ENCODE measurements at regions not wholly inside any gene's neighbourhood (a gene's known extent, or its start where the extent isn't known, plus 50 kb on each side); places are given as distances from the start of the nearest gene placed in this dataset.
"Not testable (repeated sequence)": the region's sequence is repeated elsewhere in the genome, so short reads cannot be mapped to it uniquely, and the experiment has no call there.

DNA sequence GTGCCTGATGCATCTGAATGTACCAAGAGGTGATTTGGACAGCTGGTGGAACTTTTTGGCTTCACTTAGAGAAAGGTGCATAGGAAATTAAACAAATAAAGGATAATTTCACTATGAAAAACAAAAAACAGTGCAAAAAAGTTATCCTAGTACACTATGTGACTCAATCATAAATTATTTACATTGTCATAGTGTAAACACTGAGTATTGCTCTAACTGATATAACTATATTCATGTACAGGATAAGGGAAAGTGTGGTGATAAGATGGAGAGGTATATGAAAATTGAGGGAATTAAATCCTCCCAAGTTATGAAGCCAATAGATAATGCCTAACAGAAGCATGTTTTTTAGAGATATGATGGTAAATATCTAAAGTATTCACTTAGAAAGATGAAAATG lies 50.2 kb upstream of the CPNE4 start:
- DNase-seq = no peak

DNA sequence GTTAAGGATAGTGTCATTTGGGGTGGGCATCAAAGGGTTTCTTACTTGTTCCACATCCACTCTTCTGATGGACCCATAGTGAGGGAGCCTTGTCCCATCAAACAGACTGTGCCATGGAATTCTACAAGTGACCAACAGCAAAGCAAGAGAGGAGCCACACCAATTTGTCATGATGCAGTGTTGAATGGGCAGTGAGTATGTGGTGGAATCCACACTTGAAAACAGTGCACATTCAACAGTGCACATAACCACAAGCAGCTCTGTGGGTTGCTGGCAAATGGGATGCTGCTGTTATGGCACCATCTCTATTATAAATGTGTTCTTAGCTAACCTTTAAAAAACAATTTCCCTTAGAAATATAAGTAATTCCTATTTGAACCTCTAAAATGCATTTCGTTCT lies 52.5 kb upstream of the CPNE4 start:
- DNase-seq = no peak

DNA sequence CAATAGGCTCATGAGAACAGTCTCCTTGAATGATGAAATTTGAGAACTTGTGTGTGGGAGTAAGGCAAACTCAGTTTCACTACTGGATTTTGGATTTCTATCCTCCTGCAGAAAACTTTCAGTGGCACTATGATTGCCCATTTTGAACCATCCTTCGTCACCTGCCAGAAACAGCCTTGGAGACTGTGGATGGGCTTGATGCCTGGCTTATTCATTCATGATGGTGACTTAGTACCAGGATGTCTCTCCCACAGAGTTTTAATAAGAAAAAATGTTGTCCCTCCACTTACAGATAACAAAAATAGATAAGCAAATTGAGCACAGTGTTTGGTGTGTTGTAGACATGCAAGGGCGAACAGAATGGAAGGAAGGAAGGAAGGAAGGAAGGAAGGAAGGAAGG lies 53.5 kb upstream of the CPNE4 start:
- no peak for DNase-seq

DNA sequence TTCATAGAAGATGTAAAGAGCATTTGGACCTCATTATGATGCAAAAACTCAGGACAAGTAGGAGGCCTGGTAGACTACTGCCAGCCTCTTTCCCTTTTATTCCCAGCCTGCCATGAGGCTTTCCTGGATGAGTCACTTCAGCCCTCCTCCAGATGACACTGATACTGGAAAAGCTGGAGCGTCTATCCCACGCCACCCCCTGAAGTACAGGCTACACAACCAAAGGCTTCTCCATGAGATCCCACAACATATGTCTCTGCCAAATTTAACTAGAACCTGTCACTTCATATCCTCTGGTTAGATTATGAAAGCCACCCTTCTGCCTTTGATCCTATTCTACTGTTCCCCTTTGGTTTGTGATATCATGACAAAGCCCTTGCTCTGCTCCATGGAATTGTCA lies 56.1 kb upstream of the CPNE4 start:
- no peak for DNase-seq

DNA sequence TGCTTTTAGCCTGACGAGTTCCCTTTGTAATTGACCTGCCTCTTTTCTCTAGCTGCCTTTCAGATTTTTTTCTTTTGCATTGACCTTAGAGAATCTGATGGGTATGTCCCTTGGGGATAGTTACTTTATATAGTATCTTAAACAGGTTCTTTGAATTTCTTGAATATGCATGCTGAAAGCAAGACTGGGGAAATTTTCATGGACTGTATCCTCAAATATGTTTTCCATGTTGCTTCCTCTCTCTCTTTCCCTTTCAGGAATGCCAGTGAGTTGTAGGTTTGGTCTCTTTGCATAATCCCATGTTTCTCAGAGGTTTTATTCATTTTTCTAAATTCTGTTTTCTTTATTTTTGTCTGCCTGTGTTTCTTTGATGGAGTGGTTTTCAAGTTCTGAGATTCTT lies 81.8 kb upstream of the CPNE4 start:
- no peak for DNase-seq

DNA sequence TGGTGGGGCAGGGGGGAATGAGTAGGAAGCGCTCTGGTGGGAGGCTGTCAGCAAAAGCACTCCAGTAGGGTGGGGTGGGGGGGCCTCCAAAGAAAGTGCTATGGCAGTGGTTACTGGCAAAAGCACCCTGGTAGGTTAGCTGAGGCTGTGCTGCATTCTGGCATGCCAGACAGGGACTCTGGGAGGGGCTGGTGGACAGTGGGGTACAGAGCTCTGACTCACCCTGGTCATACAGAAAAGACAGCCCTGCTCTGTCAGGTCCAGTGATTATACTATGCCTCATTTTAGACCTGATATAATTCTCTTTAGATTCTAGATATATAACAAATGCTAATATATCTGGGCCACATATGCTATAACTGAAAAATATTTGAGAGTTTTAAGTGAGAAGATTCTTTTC lies 82.8 kb upstream of the CPNE4 start:
- DNase-seq = no peak

DNA sequence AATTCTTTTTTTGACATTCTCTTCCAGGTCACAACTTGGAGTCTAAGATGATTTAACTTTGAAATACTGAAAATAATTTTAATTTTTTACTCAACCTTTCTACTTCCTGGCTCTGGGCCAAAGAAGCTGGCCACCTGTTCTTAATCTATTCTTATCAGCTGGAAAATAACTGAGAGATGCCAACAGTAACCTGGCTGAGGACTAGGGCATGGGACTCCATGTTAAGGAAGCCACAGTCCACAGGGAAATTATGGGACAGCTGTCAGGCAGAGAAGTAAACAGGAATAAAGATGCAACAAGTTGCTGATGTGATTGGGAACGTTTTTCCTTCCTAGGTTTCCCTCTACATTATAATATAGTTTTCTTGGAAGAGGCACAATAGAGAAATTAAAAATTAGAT lies 84.7 kb upstream of the CPNE4 start:
- no peak for DNase-seq

DNA sequence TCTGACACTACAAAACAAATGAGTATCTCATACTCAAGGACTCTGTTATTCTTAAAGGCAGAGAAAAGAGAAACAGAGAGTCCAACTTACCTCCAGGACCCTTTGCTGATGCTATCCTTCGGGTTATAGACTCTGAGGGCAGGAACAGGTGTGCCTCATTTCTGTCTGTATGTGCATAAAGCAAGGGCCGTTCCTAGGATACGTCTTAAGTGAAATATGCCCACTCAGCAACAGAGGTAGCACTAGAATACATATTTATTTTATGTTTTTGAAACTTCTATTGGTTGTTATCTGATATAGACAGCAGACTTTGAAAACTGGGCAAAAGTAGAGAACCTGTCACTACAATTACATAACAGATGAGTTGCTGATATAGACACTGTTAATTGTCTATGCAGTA lies 89.3 kb upstream of the CPNE4 start:
- DNase-seq = no peak

DNA sequence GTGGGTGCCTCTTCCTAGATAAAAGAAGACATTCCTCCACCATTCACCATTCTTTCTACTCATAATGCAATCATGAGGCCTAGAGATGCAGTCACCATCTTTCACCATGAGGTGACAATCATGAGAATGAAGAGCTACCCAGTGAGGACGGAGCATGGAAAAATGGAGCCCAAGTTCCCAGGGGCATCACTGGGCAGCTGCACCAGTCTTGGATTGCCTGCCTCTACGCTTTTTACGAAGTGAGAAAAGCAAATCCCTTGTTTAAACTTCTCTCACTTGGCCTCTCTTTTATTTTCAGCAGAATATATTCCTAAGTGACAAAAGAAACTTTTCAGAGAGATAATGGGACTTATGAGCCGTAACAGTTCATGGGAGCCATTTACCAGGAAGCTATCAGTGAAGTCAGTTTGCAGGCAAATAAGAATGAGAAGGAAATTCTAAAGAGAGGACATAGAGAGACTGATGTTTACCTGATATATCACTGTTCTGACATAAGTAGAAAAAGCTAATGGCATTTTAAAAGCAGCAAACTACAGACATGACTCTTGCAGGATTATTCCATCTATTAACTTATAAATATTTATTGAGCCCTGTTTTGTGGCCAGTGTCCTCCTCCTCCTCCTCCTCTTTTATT lies 90.0 kb upstream of the CPNE4 start:
- DNase-seq = no peak

DNA sequence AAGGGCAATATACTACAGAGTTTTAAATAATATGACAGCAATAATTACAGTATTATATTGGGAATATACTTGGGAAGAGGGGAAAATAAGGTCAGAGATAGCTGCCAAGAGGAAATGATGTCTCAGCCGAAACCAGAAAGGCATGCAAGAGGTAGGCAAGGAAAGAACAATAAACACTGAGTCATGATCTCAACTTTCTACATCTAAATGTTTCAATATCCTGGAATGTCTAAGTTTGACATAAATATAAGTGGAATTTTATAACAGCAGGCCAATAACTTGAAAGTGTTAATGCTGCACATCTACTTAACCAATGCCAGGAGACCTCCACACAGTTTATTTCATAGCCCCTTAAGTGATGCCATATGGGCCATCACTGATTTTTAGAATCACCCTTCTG lies 99.8 kb upstream of the CPNE4 start:
- DNase-seq = no peak

DNA sequence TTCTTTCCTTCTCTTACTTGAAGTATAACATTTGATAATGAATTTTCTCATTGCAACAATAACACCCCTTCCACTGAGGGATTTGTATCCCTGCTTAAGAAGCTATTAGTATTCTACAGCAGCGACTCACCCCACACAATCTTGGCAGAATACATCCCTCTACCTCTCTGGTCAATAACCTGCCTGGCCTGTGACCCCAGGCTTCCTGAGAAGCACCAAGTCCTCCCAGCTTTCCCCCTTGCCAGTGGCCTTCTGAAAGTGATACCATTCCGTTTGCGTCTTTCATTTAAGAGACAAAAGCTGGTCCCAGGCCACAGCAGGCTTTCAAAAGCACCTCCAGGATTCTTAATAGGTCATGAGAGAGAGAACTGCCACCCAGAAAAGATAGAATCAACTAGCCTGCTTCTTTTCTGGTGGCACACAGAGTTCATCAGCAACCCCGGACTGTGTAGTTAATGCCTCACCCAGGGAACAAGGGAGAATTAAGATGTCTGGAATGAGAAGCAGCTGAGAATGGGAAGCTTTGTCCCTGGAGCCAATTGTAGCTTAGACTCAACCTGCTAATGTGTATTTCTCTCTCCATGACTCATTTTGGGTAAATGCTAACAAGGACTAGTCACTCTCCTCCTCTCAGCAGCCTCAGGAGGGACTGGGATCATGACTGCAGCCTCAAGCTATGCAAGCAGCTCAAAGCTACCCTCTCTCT lies 101.0 kb upstream of the CPNE4 start:
- DNase-seq = no peak

DNA sequence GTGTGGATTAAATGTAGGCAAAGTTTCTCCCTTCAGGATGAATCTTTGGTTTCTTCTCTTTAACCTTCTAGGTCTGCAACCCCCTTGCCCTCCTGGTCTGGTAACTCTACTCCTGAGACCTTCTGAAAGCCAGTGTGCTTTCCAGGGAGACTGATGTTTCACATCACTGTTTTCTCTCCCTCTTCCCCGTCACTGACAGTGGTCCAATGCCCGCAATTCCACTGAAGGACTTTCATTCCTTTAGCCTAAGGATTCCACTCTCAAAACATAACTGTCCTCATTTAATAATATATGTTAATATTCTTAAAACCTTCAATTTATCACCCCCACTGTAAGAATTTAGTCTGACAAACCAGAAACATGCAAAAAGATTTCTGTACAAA lies 101.5 kb upstream of the CPNE4 start:
- no peak for DNase-seq

DNA sequence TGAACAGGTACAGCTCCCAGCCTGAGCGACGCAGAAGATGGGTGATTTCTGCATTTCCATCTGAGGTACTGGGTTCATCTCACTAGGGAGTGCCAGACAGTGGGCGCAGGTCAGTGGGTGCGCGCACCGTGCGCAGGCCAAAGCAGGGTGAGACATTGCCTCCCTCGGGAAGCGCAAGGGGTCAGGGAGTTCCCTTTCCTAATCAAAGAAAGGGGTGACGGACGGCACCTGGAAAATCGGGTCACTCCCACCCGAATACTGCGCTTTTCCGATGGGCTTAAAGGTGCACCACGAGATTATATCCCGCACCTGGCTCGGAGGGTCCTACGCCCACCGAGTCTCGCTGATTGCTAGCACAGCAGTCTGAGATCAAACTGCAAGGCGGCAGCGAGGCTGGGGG lies 102.1 kb upstream of the CPNE4 start:
- not testable (repeated sequence) for DNase-seq

DNA sequence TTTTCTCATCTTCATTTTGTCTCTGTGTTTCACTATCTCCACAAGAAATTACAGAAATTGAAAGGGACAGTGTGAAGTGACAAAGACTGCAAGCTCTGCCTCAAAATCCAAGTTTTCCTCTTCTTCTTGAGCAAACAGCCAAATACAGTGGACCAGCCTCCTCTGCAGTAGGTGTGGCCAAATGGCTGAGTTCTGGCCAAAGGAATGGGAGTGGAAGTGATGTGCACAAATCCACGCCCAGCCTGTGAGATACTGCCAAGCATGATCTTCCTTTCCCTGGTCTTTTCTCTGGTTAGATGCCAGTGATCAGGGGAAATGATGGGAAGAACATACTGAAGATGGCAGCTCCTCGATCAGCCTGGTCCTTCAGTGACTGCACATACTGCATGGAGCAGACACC lies 111.0 kb upstream of the CPNE4 start:
- DNase-seq = no peak

DNA sequence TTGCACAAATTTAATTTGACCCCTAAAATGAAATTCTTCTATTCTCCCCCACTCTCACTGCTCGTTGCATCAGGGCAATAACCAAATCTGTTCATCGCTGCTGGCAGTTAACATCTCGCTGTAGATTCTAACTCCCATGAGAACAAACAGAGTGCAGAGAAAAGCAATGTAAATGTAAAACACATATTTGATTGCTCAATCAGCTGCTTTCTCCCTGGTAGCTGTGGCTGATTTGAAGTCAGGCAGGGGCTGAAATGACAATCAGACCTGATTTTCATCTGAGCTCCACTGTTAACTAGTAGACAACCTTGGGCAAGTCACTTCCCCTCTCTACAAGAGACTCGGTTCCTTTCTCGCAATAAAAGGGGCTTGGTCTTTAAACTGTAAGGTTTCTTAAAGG lies 119.8 kb upstream of the CPNE4 start:
- no peak for DNase-seq

DNA sequence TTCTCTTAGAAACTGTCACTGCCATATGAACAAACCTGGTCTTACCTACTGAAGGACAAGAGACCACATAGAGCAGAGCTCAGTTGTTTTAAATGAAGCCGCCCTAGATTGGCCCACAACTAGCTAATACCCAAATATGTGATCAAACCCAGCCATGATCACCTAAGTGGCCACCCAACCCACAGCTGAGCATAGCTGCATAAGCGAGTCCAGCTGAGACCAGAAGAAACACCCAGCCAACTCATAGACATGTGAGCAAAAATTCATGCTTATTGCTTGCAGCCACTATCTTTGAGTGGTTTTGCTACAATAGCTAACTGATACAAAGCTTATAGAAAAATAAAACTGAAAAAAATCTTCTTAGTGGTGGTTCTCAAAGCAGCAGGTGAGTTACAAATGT lies 124.3 kb upstream of the CPNE4 start:
- no peak for DNase-seq

DNA sequence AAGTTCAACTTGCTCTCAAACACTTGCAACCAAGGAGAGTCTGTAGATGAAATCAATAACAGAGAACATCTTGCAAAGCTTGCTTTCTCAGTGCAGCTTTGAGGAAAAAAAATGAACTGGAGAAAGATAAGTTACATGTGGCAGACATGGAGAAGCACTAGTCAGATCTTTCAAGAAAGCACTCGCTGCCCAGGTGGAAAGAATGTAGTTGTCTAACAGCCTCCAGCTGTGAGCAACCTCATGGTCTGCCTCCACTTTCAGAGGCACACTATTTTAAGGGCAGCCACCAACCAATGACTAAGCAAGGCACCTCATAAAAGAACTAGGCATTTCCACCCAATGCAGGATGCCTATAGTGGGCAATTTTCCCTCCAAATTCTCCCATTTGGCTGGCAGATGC lies 125.4 kb upstream of the CPNE4 start:
- DNase-seq = no peak

DNA sequence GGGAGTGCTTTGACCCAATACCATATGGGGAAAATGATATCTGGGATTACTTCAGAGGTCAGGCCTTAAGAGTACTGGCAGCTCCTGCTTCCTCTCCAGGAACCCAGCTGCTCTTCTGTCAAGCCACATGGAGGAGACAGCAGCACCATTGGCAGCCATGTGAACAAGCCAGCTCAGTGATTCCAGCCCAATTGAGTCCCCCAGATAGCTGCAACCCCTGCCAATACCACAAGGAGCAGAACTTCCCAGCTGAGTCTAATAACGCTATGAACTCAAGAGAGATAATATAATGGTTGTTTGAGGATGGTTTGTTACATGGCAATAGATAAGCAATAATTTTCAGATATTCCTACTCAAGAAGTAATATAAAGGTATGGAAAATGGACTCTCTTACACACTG lies 126.8 kb upstream of the CPNE4 start:
- no peak for DNase-seq

DNA sequence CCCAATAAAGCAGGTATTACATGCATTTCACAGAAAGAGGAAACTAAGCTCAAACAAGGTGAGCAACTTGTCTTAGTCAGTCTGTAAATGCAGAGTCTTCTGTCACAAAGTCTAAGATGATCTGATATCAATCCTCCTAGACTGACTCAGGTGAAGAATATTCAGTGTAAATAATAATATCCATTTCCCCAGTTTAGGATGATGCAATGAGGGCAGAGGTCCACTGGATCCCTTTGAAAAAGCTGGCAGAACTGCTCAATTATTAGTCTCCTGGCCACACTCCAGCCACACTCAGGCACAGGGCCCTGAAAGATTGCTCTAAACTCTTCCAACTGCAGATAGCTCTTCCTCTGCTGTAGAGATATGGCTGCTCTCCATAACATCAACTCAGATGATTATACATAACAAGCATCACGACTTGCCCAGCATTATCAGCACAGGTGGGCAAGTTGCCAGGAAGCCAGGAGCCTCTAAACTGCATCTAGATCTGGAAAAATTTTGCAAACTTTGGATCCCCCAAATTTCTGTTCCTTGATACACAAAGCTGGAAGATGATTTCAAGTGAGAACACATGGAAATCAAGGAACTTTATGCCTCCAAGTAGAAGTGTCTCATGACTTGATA lies 129.8 kb upstream of the CPNE4 start:
- DNase-seq = no peak

DNA sequence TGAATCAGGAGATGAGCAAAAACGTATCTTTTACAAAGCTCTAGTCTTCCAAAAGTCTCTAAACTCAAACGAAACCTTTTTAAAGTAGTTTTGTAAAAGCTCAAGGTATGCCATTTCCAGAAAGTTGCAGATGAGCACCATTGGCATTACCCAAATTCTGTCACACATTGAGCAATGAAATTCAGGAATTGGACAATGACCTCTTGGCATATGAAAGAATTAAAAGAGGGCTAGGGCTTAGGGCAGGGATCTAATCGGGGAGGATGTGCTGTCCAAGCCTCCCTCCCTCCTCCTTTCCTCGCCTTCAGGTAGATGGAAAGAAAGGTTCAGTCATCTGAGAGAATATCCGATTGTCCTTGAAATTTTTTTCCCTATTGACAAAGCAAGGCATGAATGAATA lies 133.1 kb upstream of the CPNE4 start:
- DNase-seq = no peak

DNA sequence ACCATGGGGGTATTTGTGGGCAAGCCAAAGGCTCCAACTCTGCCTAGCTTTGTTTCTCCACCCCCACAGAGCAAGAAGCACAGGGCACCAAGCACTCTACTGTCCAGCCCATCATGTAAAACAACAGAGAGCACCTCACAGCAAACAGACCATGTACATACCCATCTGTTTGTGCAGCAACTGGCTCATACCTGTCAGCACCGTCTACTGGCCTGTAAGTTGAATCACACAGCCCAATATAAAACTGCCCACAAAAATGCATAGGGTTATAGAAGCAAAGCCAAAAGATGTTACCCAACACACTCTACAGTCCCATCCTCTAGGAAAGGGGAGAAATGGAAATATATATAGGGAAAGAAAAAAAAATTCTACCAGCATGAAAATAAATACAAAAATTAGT lies 139.7 kb upstream of the CPNE4 start:
- no peak for DNase-seq

DNA sequence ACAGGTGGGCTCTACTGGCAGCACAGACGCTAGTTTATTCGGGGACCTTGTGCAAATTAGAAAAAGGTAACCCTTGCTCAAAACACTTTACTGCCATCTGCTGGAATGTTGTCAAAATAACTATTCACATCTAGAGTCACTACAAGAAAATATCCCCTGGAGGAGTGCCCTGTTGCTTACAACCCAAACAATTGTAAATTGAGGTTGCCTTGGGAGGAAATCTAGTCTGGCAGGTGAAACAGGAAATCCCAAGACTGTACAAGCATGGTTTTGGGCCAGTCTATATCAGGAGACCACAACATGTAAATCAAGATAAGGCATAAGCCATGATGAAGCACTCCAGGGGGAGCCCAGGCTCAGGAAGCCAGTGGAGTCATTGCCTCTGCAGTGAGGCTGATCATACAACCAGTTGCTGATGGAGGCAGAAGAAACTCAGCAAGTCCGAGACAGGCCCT lies 136.8 kb upstream of the ACP3 start:
- no peak for DNase-seq

DNA sequence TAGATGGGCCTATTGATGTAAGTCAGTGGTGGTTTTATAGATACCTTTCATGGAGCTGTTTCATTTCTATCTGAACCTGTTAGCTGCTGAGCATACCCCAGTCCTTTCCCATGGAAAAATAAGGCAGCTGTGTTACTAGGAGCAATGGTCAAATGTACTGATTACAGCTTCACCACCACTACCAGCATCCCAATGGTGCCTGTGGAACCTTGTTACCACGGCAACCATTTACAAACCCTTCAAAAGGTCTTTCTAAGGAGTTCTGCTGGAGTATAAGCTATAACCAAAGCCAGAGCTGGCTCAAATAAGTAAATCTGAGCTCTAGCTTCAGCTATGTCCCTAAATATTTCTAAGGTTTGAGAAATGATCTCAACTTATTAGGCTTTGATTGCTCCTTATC lies 133.4 kb upstream of the ACP3 start:
- no peak for DNase-seq

DNA sequence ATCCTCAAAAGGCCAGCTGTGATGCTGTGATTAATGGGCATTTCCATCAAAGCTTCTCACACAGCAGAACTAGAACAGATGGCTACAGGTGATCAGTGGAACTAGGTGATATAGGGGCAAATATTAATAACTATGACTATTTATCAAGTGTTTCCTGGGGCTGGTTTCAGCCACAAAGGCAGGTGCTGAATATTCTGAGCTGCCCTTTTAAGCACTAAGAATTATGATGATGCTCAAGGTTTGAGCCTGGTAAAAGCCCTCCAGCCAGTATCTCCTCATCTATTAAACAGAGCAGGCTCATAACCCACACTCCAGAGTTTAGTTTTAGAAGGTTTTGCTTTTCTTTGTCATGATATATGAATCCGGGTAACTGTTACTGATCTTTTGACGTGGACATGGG lies 129.5 kb upstream of the ACP3 start:
- DNase-seq = no peak

DNA sequence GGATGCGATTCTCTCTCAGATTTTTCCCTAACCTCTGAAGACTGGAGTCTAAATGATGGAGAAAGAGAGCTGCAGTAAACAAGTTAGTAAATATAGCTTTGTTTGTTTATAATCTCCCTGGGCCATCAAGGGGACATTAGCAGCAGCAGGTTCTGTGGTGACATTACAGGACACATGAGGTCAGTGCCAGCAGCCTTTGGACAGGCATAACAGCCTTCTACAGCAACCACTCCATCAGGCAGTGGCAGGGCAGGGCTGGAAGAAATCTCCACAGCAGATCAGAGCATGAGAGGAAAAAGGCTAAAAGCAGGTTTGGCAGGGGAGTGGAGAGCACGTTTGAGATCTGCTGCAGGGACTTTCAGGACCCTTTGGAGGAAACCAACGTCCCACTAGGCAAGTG lies 127.6 kb upstream of the ACP3 start:
- DNase-seq = no peak
